ENCODE measurements at regions not wholly inside any gene's neighbourhood (a gene's known extent, or its start where the extent isn't known, plus 50 kb on each side); places are given as distances from the start of the nearest gene placed in this dataset.

GRCh38 chr10:44216073-44216472, 168.8 kb downstream of the CXCL12 start:
- 37 to 85% methylated on average over 2 of the region's 2 CpGs for whole genome bisulfite sequencing, 2 donors (ENCODE audit: low coverage in 1 of 2)
- no peak overlapping the region for H3K27ac ChIP-seq

GRCh38 chr10:44209811-44210210, 175.1 kb downstream of the CXCL12 start:
- Histone ChIP-seq H3K4me1 (peaks cover 0 to 10% (median 0%) of the 10 kb centered on the region in 3 donors), H3K36me3 (no peaks in the 10 kb centered on the region), H3K9me3 (no peaks in the 10 kb centered on the region), H3K27ac (no peak overlapping the region), H3K4me3 (no peak overlapping the region), H3K27me3 (no peaks in the 10 kb centered on the region)
- ATAC-seq: no peak
- WGBS, 2 donors (ENCODE audit: low coverage in 1 of 2): 53 to 57% methylated on average over 3 of the region's 4 CpGs
- TF ChIP-seq POLR2AphosphoS5 (IDR thresholded peaks at IDR 0.05) (no peak), POLR2A (IDR thresholded peaks at IDR 0.05) (no peak), CTCF (IDR thresholded peaks at IDR 0.05) (no peak), EP300 (IDR thresholded peaks at IDR 0.05) (no peak)

More at GRCh38 chr10:44216073-44216472, 168.8 kb downstream of the CXCL12 start:
- Histone ChIP-seq H3K4me3 (no peak overlapping the region), H3K36me3 (no peaks in the 10 kb centered on the region), H3K9me3 (no peaks in the 10 kb centered on the region), H3K27me3 (no peaks in the 10 kb centered on the region), H3K4me1 (no peaks in the 10 kb centered on the region)
- no peak for ATAC-seq
- TF ChIP-seq EP300 (IDR thresholded peaks at IDR 0.05): no peak

- H3K9me3 ChIP-seq: no peaks in the 10 kb centered on the region
- ATAC-seq: no peak
- WGBS, 2 donors (ENCODE audit: low coverage in 1 of 2): 100% methylated on average over 1 to 3 of the region's 9 CpGs
- H3K36me3 ChIP-seq: no peaks in the 10 kb centered on the region
- H3K4me3 ChIP-seq: no peak overlapping the region
- peaks cover 0 to 10% (median 0%) of the 10 kb centered on the region in 3 donors for H3K4me1 ChIP-seq
- no peak overlapping the region for H3K27ac ChIP-seq
- H3K27me3 ChIP-seq: no peaks in the 10 kb centered on the region
- no peak for TF ChIP-seq EP300 (IDR thresholded peaks at IDR 0.05)
- no peak for TF ChIP-seq POLR2A (IDR thresholded peaks at IDR 0.05)
- no peak for TF ChIP-seq POLR2AphosphoS5 (IDR thresholded peaks at IDR 0.05)
- TF ChIP-seq CTCF (IDR thresholded peaks at IDR 0.05): no peak
Observed at GRCh38 chr10:44207160-44207559, 177.7 kb downstream of the CXCL12 start.

- no peak overlapping the region for H3K4me3 ChIP-seq
- H3K9me3 ChIP-seq: no peaks in the 10 kb centered on the region
- H3K27me3 ChIP-seq: no peaks in the 10 kb centered on the region
- peaks cover 0 to 10% (median 0%) of the 10 kb centered on the region in 3 donors for H3K4me1 ChIP-seq
- ATAC-seq: no peak
- 77 to 81% methylated on average over 3 to 13 of the region's 25 CpGs for WGBS, 2 donors (ENCODE audit: low coverage in 1 of 2)
- H3K27ac ChIP-seq: no peak overlapping the region
- H3K36me3 ChIP-seq: no peaks in the 10 kb centered on the region
- TF ChIP-seq CTCF (IDR thresholded peaks at IDR 0.05) (no peak), POLR2AphosphoS5 (IDR thresholded peaks at IDR 0.05) (no peak), POLR2A (IDR thresholded peaks at IDR 0.05) (no peak), EP300 (IDR thresholded peaks at IDR 0.05) (no peak)
Observed at GRCh38 chr10:44206127-44206818, 178.6 kb downstream of the CXCL12 start.

GRCh38 chr10:44205067-44205466, 179.8 kb downstream of the CXCL12 start:
- H3K9me3 ChIP-seq: no peaks in the 10 kb centered on the region
- no peak for ATAC-seq
- no peak overlapping the region for H3K4me3 ChIP-seq
- H3K27ac ChIP-seq: no peak overlapping the region
- no peaks in the 10 kb centered on the region for H3K36me3 ChIP-seq
- H3K27me3 ChIP-seq: no peaks in the 10 kb centered on the region
- 49 to 63% methylated on average over 2 to 3 of the region's 3 CpGs for WGBS, 2 donors (ENCODE audit: low coverage in 1 of 2)
- H3K4me1 ChIP-seq: peaks cover 0 to 10% (median 0%) of the 10 kb centered on the region in 3 donors
- TF ChIP-seq POLR2AphosphoS5 (IDR thresholded peaks at IDR 0.05) (no peak), CTCF (IDR thresholded peaks at IDR 0.05) (no peak)

Measured in gastroesophageal sphincter (tissue), 4 donors.